HG02884 (cell line): ENCODE measurements at regions not wholly inside any gene's neighbourhood (a gene's known extent, or its start where the extent isn't known, plus 50 kb on each side); places are given as distances from the start of the nearest gene placed in this dataset.

Source experiments
- ATAC-seq: cut with Tn5 transposase; IDR thresholded peaks from one replicate; pipeline ENCODE4 v1.9.1; 2021; ENCODE audit warnings: mild to moderate bottlenecking, moderate library complexity; ENCODE audit not compliant: unreplicated experiment

- ATAC-seq, result no peak
These were observed 111.1 kb upstream of the RAP1B start for GRCh38 chr12:68499616-68500015.

GRCh38 chr12:68501226-68501625, 109.5 kb upstream of the RAP1B start:
- ATAC-seq, result no peak

GRCh38 chr12:68505970-68506369, 104.7 kb upstream of the RAP1B start:
- ATAC-seq, result no peak

DNA sequence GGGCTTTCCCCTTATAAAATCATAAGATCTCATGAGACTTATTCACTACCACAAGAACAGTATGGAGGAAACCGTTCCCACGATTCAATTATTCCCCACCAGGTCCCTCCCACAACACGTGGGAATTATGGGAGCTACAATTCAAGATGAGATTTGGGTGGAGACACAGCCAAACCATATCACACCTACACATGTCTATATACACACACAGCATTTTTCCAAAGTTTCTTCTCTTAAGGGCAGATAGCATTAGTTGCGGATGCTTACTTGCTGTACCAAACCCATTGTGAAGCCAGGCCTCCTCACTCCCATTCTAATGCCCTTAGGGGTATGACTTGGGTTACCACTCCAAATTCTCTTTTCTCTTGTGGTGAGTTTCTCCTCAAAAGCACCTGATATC, 104.1 kb upstream of the RAP1B start:
- ATAC-seq, result no peak

- no peak for ATAC-seq
These were observed 103.0 kb upstream of the RAP1B start for GRCh38 chr12:68507657-68508056.

DNA sequence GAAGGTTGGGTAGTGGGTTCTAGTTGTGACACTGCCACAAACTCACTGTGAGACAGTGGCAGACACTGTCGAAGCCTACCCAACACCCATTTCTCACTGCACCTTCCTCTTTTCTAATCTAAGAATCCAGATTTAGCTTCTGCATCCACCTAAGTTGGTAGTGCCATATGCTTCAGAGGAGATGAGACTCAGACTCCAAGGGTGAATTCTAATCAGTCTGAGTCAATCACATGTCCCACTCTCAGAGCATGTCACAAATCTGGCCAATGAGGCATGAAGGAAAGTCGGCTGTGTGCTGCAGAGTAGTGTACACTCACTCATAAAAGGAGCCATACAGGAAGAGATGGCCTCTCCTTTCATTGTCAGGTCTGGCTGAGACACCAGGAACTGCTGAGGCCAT, 102.1 kb upstream of the RAP1B start:
- ATAC-seq, result no peak

DNA sequence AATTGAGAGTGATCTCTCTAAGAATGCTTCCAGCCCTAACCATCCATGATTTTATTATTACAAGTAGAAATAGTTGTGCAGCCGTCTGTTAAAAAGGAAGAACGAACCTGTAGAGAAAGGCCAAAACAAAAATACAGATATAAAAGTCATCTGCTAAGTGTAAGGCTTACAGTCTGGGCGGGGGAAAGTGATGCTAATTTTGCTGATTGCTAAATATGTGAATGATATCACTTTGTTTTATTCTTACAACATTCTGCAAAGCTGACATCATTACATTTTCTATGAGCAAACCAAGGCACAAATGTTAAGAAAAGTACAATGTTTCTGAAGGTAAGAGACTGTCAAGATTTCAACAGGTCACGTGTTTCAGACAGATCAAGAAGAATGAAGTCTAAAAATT, 101.5 kb upstream of the RAP1B start:
- no peak for ATAC-seq

GRCh38 chr12:68510397-68510796, 100.3 kb upstream of the RAP1B start:
- no peak for ATAC-seq

- ATAC-seq, result no peak
These were observed 95.8 kb upstream of the RAP1B start for GRCh38 chr12:68514807-68515411.

DNA sequence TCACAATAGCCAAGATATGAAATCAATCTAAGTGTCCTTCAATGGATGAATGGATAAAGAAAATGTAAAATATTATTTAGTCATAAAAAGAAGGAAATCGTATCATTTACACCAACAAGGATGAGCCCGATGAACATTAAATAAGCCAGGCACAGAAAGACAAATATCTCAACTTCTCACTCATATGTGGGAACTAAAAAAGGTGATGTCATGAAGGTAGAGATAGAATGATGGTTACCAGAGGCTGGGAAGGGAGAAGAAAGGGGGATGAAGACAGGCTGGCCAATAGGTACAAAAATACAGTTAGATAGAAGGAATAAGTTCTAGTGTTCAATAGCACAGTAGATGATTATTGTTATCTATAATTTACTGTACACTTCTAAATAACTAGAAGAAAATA, 94.9 kb upstream of the RAP1B start:
- no peak for ATAC-seq

DNA sequence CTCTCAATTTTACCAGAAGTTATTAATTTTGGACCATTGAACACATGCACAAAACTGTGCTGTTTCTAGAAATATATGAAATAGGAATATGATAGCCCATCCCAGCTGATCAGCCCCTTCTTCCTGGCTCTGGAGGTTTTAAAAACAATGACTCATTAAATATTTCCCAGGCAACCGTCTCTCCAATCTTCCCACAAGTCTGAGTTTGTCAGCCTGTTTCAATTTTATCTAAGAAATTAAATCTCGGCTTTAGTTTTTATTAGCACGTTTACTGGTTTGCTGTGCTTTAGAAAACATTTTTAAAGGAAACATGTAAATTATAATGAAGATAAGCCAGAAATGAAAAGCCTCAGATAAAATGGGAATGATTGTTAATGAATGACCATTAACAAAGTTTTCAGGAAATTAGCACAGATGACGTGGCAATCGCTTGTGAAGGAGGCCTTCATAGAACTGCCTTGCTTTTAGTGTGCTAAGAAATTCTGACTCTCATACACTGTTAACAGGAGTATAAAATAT, 89.3 kb upstream of the RAP1B start:
- no peak for ATAC-seq

GRCh38 chr12:68521848-68522502, 88.7 kb upstream of the RAP1B start:
- ATAC-seq, result no peak

DNA sequence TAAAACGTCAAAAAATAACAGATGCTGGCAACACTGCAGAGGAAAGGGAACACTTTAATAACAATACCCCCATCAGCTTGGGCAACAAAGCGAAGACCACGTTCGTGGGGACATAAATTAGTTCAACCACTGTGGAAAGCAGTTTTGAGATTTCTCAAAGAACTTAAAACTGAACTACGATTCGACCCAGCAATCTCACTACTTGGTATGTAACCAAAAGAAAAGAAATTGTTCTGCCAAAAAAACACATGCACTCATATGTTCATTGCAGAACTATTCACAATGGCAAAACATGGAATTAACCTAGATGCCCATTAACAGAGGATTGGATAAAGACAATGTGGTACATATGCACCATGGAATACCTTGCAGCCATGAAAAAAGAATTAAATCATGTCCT, 81.2 kb upstream of the RAP1B start:
- no peak for ATAC-seq

DNA sequence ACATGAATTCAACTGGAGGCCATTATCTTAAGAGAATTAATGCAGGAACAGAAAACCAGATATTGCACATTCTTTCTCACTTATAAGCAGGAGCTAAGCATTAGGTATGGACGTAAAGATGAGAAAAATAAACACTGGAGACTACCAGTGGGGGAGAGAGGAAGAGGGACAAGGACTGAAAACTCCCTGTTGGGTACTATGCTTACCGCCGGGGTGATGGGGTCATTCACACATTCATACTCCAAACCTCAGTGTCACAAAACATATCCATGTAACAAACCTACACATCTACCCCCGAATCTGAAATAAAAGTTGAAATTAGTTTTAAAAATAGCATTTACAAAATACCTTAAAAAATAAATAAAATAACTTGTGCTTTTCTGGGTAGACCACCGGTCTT, 80.8 kb upstream of the RAP1B start:
- no peak for ATAC-seq

DNA sequence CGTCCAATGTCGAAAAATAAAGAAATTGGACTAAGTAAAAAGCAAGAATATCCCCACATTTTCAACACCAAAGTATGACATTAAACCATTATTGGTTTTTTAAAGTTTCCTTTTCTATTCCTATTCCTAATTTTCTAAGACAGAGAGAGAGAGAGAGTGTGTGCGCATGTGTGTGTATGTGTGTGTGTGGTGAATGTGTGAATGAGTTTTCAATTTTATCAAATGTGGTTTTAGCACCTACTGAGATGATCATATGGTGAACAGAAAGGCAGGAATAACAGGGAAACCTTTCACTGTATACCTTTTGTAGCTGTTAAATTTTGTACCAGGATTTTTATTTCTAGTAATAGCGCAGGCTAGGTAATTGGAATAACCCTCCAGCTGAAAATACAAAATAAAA, 80.4 kb upstream of the RAP1B start:
- ATAC-seq, result no peak

GRCh38 chr12:68530965-68531364, 79.7 kb upstream of the RAP1B start:
- ATAC-seq, result no peak

- ATAC-seq, result no peak
These were observed 78.4 kb upstream of the RAP1B start for GRCh38 chr12:68532204-68532886.

GRCh38 chr12:68532887-68533248, 77.8 kb upstream of the RAP1B start:
- ATAC-seq, result no peak

GRCh38 chr12:68534108-68534507, 76.6 kb upstream of the RAP1B start:
- no peak for ATAC-seq

GRCh38 chr12:68536885-68537485, 73.7 kb upstream of the RAP1B start:
- no peak for ATAC-seq

DNA sequence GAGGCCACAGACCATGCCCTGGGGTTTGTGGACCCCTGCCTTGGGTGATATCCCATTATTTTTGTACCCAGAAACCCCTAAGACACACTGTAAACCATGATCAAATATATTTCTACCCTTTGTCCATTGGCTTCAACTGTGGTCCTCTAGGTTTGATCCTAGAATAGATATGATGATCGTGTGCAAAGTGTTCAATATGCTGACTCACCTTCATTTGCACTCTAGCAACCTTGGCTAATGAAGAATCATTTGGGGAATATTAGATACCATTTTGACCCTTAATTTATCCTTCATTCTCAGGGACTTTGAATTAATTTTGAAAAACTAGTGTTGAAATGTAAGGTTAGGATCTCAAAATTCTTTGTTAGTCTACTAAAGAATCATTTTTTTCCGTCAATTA, 73.1 kb upstream of the RAP1B start:
- no peak for ATAC-seq
